Suprapubic skin (tissue), 3 donors: ENCODE measurements at regions not wholly inside any gene's neighbourhood (a gene's known extent, or its start where the extent isn't known, plus 50 kb on each side); places are given as distances from the start of the nearest gene placed in this dataset.

ENCODE experiments used
- POLR2A ChIP-seq, 2 donors: fragments of 450-650 bp; IDR thresholded peaks; one replicate each; pipeline ENCODE4 v1.6.1; 2017; ENCODE audit warnings: antibody characterized with exemption in 2 of 2, mild to moderate bottlenecking in 2 of 2, moderate library complexity in 2 of 2
- TF ChIP-seq, protein P1 (sequence below), 2 donors: fragments of 200-600 bp in 1 of 2; fragments of 450-650 bp in 1 of 2; sonication (generic) in 1 of 2; IDR thresholded peaks; one replicate each; pipeline ENCODE4 v1.5.1; 2016 to 2019; ENCODE audit warnings: antibody characterized with exemption in 2 of 2, mild to moderate bottlenecking in 1 of 2, moderate library complexity in 1 of 2

GRCh38 chr3:30313840-30314239 is 292.6 kb upstream of the TGFBR2 start:
- no peak for TF ChIP-seq POLR2A (IDR thresholded peaks at IDR 0.05)
- TF ChIP-seq, protein P1, sequence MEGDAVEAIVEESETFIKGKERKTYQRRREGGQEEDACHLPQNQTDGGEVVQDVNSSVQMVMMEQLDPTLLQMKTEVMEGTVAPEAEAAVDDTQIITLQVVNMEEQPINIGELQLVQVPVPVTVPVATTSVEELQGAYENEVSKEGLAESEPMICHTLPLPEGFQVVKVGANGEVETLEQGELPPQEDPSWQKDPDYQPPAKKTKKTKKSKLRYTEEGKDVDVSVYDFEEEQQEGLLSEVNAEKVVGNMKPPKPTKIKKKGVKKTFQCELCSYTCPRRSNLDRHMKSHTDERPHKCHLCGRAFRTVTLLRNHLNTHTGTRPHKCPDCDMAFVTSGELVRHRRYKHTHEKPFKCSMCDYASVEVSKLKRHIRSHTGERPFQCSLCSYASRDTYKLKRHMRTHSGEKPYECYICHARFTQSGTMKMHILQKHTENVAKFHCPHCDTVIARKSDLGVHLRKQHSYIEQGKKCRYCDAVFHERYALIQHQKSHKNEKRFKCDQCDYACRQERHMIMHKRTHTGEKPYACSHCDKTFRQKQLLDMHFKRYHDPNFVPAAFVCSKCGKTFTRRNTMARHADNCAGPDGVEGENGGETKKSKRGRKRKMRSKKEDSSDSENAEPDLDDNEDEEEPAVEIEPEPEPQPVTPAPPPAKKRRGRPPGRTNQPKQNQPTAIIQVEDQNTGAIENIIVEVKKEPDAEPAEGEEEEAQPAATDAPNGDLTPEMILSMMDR (IDR thresholded peaks at IDR 0.05) = no peak
